Gastroesophageal sphincter (tissue), 3 donors: ENCODE measurements at regions not wholly inside any gene's neighbourhood (a gene's known extent, or its start where the extent isn't known, plus 50 kb on each side); places are given as distances from the start of the nearest gene placed in this dataset.

Experiments
- EP300 ChIP-seq: sonication (generic); formaldehyde crosslinking; IDR thresholded peaks from one replicate; pipeline ENCODE4 v1.6.1; 2017; ENCODE audit warnings: antibody characterized with exemption, mild to moderate bottlenecking
- POLR2A ChIP-seq, 2 donors: fragments of 450-650 bp; IDR thresholded peaks; one replicate each; pipeline ENCODE4 v1.6.1; 2017; ENCODE audit warnings: antibody characterized with exemption in 2 of 2, mild to moderate bottlenecking in 2 of 2, moderate library complexity in 1 of 2
- POLR2AphosphoS5 ChIP-seq: sonication (generic); formaldehyde crosslinking; IDR thresholded peaks from one replicate; pipeline ENCODE4 v1.6.1; 2017; ENCODE audit warnings: antibody characterized with exemption
- TF ChIP-seq, protein P1 (sequence below), 4 experiments: fragments of 200-600 bp in 2 of 4; fragments of 450-650 bp in 2 of 4; sonication (generic) in 1 of 4; IDR thresholded peaks; one replicate each; pipeline ENCODE4 v1.5.1; 2017 to 2019; ENCODE audit warnings: antibody characterized with exemption in 4 of 4, mild to moderate bottlenecking in 2 of 4, moderate library complexity in 2 of 4

DNA sequence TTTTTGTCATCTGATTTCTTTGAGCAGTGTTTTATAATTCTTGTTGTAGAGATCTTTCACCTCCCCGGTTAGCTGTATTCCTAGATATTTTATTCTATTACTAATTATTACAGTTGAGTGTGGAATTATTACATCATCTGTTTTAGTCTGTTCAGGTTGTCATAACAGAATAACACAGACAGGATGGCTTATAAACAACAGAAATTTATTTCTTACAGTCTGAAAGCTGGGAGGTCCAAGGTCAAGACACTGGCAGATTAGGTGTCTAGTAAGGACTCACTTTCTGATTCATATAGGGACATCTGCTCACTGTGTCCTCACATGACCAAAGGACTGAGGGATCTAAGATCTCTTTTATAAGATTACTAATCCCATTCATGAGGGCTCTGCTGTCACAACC lies 121.3 kb upstream of the THBS1 start:
- TF ChIP-seq, protein P1, sequence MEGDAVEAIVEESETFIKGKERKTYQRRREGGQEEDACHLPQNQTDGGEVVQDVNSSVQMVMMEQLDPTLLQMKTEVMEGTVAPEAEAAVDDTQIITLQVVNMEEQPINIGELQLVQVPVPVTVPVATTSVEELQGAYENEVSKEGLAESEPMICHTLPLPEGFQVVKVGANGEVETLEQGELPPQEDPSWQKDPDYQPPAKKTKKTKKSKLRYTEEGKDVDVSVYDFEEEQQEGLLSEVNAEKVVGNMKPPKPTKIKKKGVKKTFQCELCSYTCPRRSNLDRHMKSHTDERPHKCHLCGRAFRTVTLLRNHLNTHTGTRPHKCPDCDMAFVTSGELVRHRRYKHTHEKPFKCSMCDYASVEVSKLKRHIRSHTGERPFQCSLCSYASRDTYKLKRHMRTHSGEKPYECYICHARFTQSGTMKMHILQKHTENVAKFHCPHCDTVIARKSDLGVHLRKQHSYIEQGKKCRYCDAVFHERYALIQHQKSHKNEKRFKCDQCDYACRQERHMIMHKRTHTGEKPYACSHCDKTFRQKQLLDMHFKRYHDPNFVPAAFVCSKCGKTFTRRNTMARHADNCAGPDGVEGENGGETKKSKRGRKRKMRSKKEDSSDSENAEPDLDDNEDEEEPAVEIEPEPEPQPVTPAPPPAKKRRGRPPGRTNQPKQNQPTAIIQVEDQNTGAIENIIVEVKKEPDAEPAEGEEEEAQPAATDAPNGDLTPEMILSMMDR (IDR thresholded peaks at IDR 0.05) = no peak
- TF ChIP-seq POLR2A (IDR thresholded peaks at IDR 0.05) (no peak), POLR2AphosphoS5 (no peak), EP300 (no peak)
